ENCODE measurements at regions not wholly inside any gene's neighbourhood (a gene's known extent, or its start where the extent isn't known, plus 50 kb on each side); places are given as distances from the start of the nearest gene placed in this dataset.
"Not testable (repeated sequence)": the region's sequence is repeated elsewhere in the genome, so short reads cannot be mapped to it uniquely, and the experiment has no call there.

GRCh38 chr16:80104401-80104800 lies 436.4 kb upstream of the DYNLRB2 start:
- H3K27ac ChIP-seq (ENCODE audit: low read depth in 2 of 2, low read length in 2 of 2): no peak overlapping the region
- no peaks in the 10 kb centered on the region for H3K27me3 ChIP-seq (ENCODE audit: control insufficient read depth in 2 of 2, insufficient read depth in 2 of 2, low read length in 2 of 2)
- H3K9ac ChIP-seq (ENCODE audit: low read depth in 1 of 2, low read length in 2 of 2): no peak overlapping the region
- H3K36me3 ChIP-seq (ENCODE audit: control insufficient read depth in 2 of 2, insufficient read depth in 2 of 2, low read length in 2 of 2): no peaks in the 10 kb centered on the region
- no peaks in the 10 kb centered on the region for H3K9me3 ChIP-seq (ENCODE audit: control insufficient read depth in 2 of 2, low read length in 2 of 2)
- no peak overlapping the region for H3K4me3 ChIP-seq (ENCODE audit: low read length in 2 of 2)
- no peaks in the 10 kb centered on the region for H3K4me1 ChIP-seq (ENCODE audit: control insufficient read depth in 2 of 2, insufficient read depth in 2 of 2, low read length in 2 of 2)

GRCh38 chr16:80103463-80103862 lies 437.3 kb upstream of the DYNLRB2 start:
- Histone ChIP-seq H3K36me3 (ENCODE audit: control insufficient read depth in 2 of 2, insufficient read depth in 2 of 2, low read length in 2 of 2) (no peaks in the 10 kb centered on the region), H3K4me1 (ENCODE audit: control insufficient read depth in 2 of 2, insufficient read depth in 2 of 2, low read length in 2 of 2) (no peaks in the 10 kb centered on the region), H3K27me3 (ENCODE audit: control insufficient read depth in 2 of 2, insufficient read depth in 2 of 2, low read length in 2 of 2) (no peaks in the 10 kb centered on the region), H3K4me3 (ENCODE audit: low read length in 2 of 2) (no peak overlapping the region), H3K27ac (ENCODE audit: low read depth in 2 of 2, low read length in 2 of 2) (no peak overlapping the region), H3K9ac (ENCODE audit: low read depth in 1 of 2, low read length in 2 of 2) (no peak overlapping the region), H3K9me3 (ENCODE audit: control insufficient read depth in 2 of 2, low read length in 2 of 2) (no peaks in the 10 kb centered on the region)

GRCh38 chr16:80100846-80101451 lies 439.8 kb upstream of the DYNLRB2 start:
- Histone ChIP-seq H3K4me1 (ENCODE audit: control insufficient read depth in 2 of 2, insufficient read depth in 2 of 2, low read length in 2 of 2) (no peaks in the 10 kb centered on the region), H3K27me3 (ENCODE audit: control insufficient read depth in 2 of 2, insufficient read depth in 2 of 2, low read length in 2 of 2) (no peaks in the 10 kb centered on the region), H3K27ac (ENCODE audit: low read depth in 2 of 2, low read length in 2 of 2) (no peak overlapping the region), H3K36me3 (ENCODE audit: control insufficient read depth in 2 of 2, insufficient read depth in 2 of 2, low read length in 2 of 2) (no peaks in the 10 kb centered on the region), H3K4me3 (ENCODE audit: low read length in 2 of 2) (no peak overlapping the region), H3K9me3 (ENCODE audit: control insufficient read depth in 2 of 2, low read length in 2 of 2) (peaks cover 0 to 3% of the 10 kb centered on the region in 2 donors), H3K9ac (ENCODE audit: low read depth in 1 of 2, low read length in 2 of 2) (no peak overlapping the region)

- H3K9me3 ChIP-seq (ENCODE audit: control insufficient read depth in 2 of 2, low read length in 2 of 2): peaks cover 0 to 3% of the 10 kb centered on the region in 2 donors
- no peak overlapping the region for H3K4me3 ChIP-seq (ENCODE audit: low read length in 2 of 2)
- H3K36me3 ChIP-seq (ENCODE audit: control insufficient read depth in 2 of 2, insufficient read depth in 2 of 2, low read length in 2 of 2): no peaks in the 10 kb centered on the region
- no peaks in the 10 kb centered on the region for H3K4me1 ChIP-seq (ENCODE audit: control insufficient read depth in 2 of 2, insufficient read depth in 2 of 2, low read length in 2 of 2)
- H3K27me3 ChIP-seq (ENCODE audit: control insufficient read depth in 2 of 2, insufficient read depth in 2 of 2, low read length in 2 of 2): no peaks in the 10 kb centered on the region
- no peak overlapping the region for H3K27ac ChIP-seq (ENCODE audit: low read depth in 2 of 2, low read length in 2 of 2)
- no peak overlapping the region for H3K9ac ChIP-seq (ENCODE audit: low read depth in 1 of 2, low read length in 2 of 2)
Measured at GRCh38 chr16:80100186-80100585, 440.6 kb upstream of the DYNLRB2 start.

GRCh38 chr16:80097098-80097497 lies 443.7 kb upstream of the DYNLRB2 start:
- H3K9ac ChIP-seq (ENCODE audit: low read depth in 1 of 2, low read length in 2 of 2): no peak overlapping the region
- H3K36me3 ChIP-seq (ENCODE audit: control insufficient read depth in 2 of 2, insufficient read depth in 2 of 2, low read length in 2 of 2): no peaks in the 10 kb centered on the region
- H3K27me3 ChIP-seq (ENCODE audit: control insufficient read depth in 2 of 2, insufficient read depth in 2 of 2, low read length in 2 of 2): no peaks in the 10 kb centered on the region
- no peak overlapping the region for H3K27ac ChIP-seq (ENCODE audit: low read depth in 2 of 2, low read length in 2 of 2)
- no peak overlapping the region for H3K4me3 ChIP-seq (ENCODE audit: low read length in 2 of 2)
- no peaks in the 10 kb centered on the region for H3K4me1 ChIP-seq (ENCODE audit: control insufficient read depth in 2 of 2, insufficient read depth in 2 of 2, low read length in 2 of 2)
- peaks cover 0 to 3% of the 10 kb centered on the region in 2 donors for H3K9me3 ChIP-seq (ENCODE audit: control insufficient read depth in 2 of 2, low read length in 2 of 2)

- Histone ChIP-seq H3K4me3 (ENCODE audit: low read length in 2 of 2) (no peak overlapping the region), H3K9ac (ENCODE audit: low read depth in 1 of 2, low read length in 2 of 2) (no peak overlapping the region), H3K4me1 (ENCODE audit: control insufficient read depth in 2 of 2, insufficient read depth in 2 of 2, low read length in 2 of 2) (no peaks in the 10 kb centered on the region), H3K9me3 (ENCODE audit: control insufficient read depth in 2 of 2, low read length in 2 of 2) (peaks cover 0 to 3% of the 10 kb centered on the region in 2 donors), H3K27me3 (ENCODE audit: control insufficient read depth in 2 of 2, insufficient read depth in 2 of 2, low read length in 2 of 2) (no peaks in the 10 kb centered on the region), H3K36me3 (ENCODE audit: control insufficient read depth in 2 of 2, insufficient read depth in 2 of 2, low read length in 2 of 2) (no peaks in the 10 kb centered on the region), H3K27ac (ENCODE audit: low read depth in 2 of 2, low read length in 2 of 2) (no peak overlapping the region)
Measured at GRCh38 chr16:80092681-80093080, 448.1 kb upstream of the DYNLRB2 start.

GRCh38 chr16:80091453-80091852 lies 449.3 kb upstream of the DYNLRB2 start:
- not testable (repeated sequence) for H3K36me3 ChIP-seq (ENCODE audit: control insufficient read depth in 2 of 2, insufficient read depth in 2 of 2, low read length in 2 of 2); H3K4me1 ChIP-seq (ENCODE audit: control insufficient read depth in 2 of 2, insufficient read depth in 2 of 2, low read length in 2 of 2); H3K27me3 ChIP-seq (ENCODE audit: control insufficient read depth in 2 of 2, insufficient read depth in 2 of 2, low read length in 2 of 2); H3K4me3 ChIP-seq (ENCODE audit: low read length in 2 of 2); H3K9me3 ChIP-seq (ENCODE audit: control insufficient read depth in 2 of 2, low read length in 2 of 2); H3K27ac ChIP-seq (ENCODE audit: low read depth in 2 of 2, low read length in 2 of 2); H3K9ac ChIP-seq (ENCODE audit: low read depth in 1 of 2, low read length in 2 of 2)

- Histone ChIP-seq H3K36me3 (ENCODE audit: control insufficient read depth in 2 of 2, insufficient read depth in 2 of 2, low read length in 2 of 2) (no peaks in the 10 kb centered on the region), H3K27me3 (ENCODE audit: control insufficient read depth in 2 of 2, insufficient read depth in 2 of 2, low read length in 2 of 2) (no peaks in the 10 kb centered on the region), H3K27ac (ENCODE audit: low read depth in 2 of 2, low read length in 2 of 2) (no peak overlapping the region), H3K9me3 (ENCODE audit: control insufficient read depth in 2 of 2, low read length in 2 of 2) (no peaks in the 10 kb centered on the region), H3K4me3 (ENCODE audit: low read length in 2 of 2) (no peak overlapping the region), H3K9ac (ENCODE audit: low read depth in 1 of 2, low read length in 2 of 2) (no peak overlapping the region), H3K4me1 (ENCODE audit: control insufficient read depth in 2 of 2, insufficient read depth in 2 of 2, low read length in 2 of 2) (no peaks in the 10 kb centered on the region)
Measured at GRCh38 chr16:80085606-80086005, 455.2 kb upstream of the DYNLRB2 start.

GRCh38 chr16:80084614-80085013 lies 456.2 kb upstream of the DYNLRB2 start:
- no peak overlapping the region for H3K27ac ChIP-seq (ENCODE audit: low read depth in 2 of 2, low read length in 2 of 2)
- H3K9ac ChIP-seq (ENCODE audit: low read depth in 1 of 2, low read length in 2 of 2): no peak overlapping the region
- H3K4me1 ChIP-seq (ENCODE audit: control insufficient read depth in 2 of 2, insufficient read depth in 2 of 2, low read length in 2 of 2): no peaks in the 10 kb centered on the region
- H3K4me3 ChIP-seq (ENCODE audit: low read length in 2 of 2): no peak overlapping the region
- no peaks in the 10 kb centered on the region for H3K27me3 ChIP-seq (ENCODE audit: control insufficient read depth in 2 of 2, insufficient read depth in 2 of 2, low read length in 2 of 2)
- no peaks in the 10 kb centered on the region for H3K9me3 ChIP-seq (ENCODE audit: control insufficient read depth in 2 of 2, low read length in 2 of 2)
- no peaks in the 10 kb centered on the region for H3K36me3 ChIP-seq (ENCODE audit: control insufficient read depth in 2 of 2, insufficient read depth in 2 of 2, low read length in 2 of 2)

GRCh38 chr16:80084163-80084562 lies 456.6 kb upstream of the DYNLRB2 start:
- no peak overlapping the region for H3K9ac ChIP-seq (ENCODE audit: low read depth in 1 of 2, low read length in 2 of 2)
- H3K36me3 ChIP-seq (ENCODE audit: control insufficient read depth in 2 of 2, insufficient read depth in 2 of 2, low read length in 2 of 2): no peaks in the 10 kb centered on the region
- H3K4me3 ChIP-seq (ENCODE audit: low read length in 2 of 2): no peak overlapping the region
- no peaks in the 10 kb centered on the region for H3K4me1 ChIP-seq (ENCODE audit: control insufficient read depth in 2 of 2, insufficient read depth in 2 of 2, low read length in 2 of 2)
- no peaks in the 10 kb centered on the region for H3K9me3 ChIP-seq (ENCODE audit: control insufficient read depth in 2 of 2, low read length in 2 of 2)
- no peaks in the 10 kb centered on the region for H3K27me3 ChIP-seq (ENCODE audit: control insufficient read depth in 2 of 2, insufficient read depth in 2 of 2, low read length in 2 of 2)
- H3K27ac ChIP-seq (ENCODE audit: low read depth in 2 of 2, low read length in 2 of 2): no peak overlapping the region

GRCh38 chr16:80082906-80083305 lies 457.9 kb upstream of the DYNLRB2 start:
- H3K36me3 ChIP-seq (ENCODE audit: control insufficient read depth in 2 of 2, insufficient read depth in 2 of 2, low read length in 2 of 2): no peaks in the 10 kb centered on the region
- no peaks in the 10 kb centered on the region for H3K9me3 ChIP-seq (ENCODE audit: control insufficient read depth in 2 of 2, low read length in 2 of 2)
- H3K4me3 ChIP-seq (ENCODE audit: low read length in 2 of 2): no peak overlapping the region
- no peaks in the 10 kb centered on the region for H3K27me3 ChIP-seq (ENCODE audit: control insufficient read depth in 2 of 2, insufficient read depth in 2 of 2, low read length in 2 of 2)
- no peak overlapping the region for H3K9ac ChIP-seq (ENCODE audit: low read depth in 1 of 2, low read length in 2 of 2)
- no peak overlapping the region for H3K27ac ChIP-seq (ENCODE audit: low read depth in 2 of 2, low read length in 2 of 2)
- no peaks in the 10 kb centered on the region for H3K4me1 ChIP-seq (ENCODE audit: control insufficient read depth in 2 of 2, insufficient read depth in 2 of 2, low read length in 2 of 2)

Data from mucosa of rectum (tissue), 2 donors.